ENCODE measurements at regions not wholly inside any gene's neighbourhood (a gene's known extent, or its start where the extent isn't known, plus 50 kb on each side); places are given as distances from the start of the nearest gene placed in this dataset.

DNA sequence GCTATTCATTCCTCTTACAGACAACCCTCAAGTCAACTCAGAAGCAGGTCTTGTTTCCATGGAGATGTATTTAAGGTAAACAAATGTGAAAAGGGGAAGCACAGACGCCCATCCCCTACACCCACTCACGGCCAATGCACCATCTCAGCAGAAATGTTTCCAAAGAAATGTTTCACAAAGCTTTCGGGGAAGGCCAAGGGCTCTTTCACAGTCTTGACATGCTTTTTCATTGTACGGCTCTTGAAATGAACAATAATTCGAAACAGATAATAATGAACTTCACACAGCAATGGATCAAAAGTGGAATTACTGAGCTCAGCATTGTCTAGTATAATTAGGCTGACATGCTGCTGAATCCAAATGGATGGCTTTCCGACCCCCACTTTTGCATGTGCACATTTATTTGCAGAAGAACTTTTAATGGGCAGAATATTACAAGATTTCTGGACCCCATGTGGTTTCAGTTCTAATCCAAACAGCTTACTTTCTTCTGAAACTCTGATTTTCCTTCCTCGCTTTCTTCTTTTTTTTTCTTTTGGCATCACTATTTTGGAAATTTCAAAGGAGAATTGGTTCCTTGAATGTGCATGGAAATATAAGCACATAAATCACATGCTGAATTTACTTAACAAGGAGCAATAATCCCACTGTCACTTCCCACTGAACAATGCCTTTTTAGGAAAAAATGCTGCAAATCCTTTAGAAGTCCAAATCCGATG lies 160.9 kb downstream of the SMIM20 start:
- DNase-seq: no peak

DNA sequence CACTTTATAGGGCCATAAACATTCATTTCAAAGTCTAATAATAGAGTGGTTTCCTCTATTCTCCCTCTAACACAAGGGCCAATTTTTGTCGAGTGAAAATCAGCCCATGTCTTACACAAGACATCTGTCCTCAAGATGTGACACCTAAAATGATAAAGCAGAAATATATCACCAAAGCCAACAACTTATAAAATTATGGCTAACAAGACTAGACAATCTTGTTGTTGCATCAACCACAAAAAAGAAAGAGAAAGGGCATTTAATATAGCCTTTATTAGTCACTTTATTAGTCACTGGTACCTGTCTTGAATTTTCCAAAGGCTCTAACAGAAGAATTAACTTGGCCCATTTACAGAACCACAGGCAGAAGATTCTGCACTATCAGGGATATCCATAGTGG lies 161.6 kb downstream of the SMIM20 start:
- no peak for DNase-seq

DNA sequence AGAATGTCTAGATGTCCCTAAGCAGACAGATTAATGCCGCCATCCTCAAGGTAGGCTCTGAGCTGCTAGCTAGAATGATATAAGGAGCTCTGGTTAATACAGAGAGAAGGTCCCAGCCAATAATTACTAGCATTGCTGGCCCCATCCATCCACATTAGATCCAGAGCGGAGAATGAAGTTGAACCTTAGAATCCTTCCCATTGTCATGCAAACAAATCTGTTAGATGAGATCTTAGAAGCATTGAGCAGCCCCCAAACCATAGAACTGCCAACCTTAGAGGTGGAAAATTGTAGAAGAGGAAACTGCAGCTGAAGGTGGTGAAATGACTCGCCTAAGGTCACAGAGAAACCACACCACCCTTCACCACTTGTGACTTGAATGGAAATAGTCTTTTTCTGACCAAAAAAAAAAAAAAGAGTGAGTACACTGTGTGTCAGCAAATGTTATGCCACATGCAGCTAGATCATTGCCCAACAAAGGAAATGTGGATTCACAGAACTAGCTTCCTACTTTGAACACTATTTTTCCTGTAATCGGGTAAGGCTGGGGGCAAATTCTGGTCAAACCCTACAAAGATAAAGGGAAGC lies 162.1 kb downstream of the SMIM20 start:
- DNase-seq: no peak

DNA sequence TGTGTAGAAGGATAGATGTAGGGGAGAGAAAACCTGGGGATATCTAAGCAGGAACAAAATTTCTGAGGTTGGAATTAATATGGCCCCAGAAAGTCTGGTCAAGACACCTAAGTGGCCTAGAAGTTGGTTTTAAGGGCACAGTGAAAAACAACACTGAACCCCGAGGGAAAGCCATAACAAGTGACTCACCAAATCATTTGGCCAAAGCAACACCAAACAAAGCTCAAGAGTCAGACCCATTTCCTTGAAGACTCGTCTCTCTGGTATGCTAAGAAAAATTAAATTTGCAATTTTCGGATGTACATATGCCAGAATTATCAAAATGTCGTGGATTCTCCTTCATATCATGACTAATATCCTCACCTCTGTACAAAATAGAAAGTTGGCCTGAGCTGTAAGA lies 162.9 kb downstream of the SMIM20 start:
- no peak for DNase-seq

DNA sequence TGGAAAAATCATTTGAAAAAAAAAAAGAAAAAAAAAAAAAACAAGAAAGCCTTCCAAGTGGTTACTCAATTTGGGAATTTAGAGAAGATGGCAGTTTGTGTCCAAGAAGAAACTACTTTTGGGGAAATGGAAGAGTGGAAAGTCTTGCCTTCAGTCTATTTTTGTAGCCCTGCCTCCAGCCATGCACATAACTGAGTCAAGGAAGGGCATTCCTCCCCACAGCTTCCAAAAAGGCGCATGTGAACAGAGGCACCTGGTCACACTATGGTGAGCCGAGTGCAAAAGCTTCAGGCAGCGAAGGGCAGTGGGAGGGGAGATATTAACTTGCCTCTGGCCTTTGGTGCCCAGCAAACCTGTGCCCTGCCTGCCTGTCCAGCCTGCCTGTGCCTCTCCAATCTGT lies 163.7 kb downstream of the SMIM20 start:
- DNase-seq: no peak

DNA sequence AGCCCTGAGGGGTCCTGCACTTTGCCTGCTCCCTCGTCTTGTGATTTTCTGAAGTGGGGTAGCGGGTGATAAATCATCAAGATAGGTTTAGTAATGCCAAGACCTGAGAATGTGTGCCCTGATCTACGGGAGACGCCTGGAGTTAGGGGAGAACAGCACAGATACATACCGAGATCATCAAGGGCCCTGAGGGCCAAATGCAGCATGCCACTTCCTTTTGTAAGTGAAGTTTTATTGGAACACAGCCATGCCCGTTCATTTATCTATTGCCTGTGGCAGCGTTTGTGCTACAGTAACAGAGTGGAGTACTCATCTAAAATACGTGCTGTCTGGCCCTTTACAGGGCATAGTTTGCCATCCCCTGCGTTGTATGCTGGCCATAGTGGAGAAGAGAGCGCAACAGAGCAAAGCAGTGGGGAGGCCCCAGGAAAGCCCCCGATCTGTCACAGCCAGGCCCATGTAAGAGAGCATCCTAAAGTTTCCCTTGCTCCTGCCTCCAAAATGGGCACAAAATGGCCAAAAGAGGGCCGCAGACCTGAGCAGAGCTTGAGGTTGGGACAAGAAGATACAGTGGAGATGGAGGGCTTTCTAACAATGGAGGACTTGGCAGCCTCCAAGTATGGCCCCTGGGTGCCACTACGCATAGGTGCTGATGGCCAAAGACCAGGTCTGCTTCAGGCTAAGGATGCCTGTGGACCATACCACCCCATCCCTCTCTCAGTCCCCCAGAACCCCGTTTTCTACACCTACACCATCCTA lies 167.0 kb downstream of the SMIM20 start:
- no peak for DNase-seq

DNA sequence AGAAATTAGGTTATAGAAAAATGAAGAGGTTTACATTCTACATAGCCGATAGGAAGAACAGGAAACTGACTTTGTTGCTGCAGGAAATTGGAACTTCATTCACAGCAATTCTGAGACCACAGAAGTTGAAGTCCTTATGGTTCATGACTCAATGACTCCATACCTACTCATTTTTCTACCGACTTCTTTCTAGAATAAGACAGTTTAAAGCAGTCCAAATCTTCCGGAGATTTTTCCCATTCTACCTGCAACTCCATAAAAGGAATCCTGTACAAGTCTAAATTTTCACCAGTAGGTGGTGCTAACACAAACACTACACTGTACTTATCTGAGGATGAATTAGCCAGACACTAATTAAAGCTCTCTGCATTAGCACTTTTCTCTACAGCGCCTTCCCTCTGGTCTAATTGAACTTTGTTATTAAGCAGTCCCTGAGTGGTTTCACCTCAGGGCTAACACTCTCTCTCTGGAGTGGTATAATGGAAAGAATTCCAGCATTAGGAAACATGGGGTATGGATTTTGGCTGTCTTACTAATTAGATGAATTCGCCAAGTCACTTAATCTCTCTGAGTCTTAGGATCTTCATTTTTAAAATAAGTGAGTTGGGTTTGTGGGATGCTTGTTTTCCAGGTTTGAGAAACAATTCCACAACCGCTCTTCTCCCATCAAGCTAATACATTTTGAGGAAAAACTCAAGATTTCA lies 167.9 kb downstream of the SMIM20 start:
- peak; percentile 57 to 88 for DNase-seq

DNA sequence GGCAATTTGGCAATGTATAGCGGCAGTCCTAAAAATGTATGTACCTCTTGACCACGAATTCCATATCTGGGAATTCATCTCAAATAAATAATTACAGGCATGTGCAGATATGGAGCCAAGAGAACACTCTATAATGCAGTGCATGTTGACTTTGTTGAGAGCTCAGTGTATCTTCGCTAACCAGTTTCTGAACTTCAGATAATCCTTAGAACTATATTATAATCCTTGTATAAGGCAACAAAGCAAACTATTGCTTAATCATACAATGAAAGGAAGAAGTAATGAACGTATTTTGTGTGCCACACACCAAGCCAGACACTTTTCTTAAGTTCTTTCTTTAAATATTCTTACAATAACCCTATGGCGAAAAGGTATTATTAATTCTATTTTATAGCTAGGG lies 168.5 kb downstream of the SMIM20 start:
- no peak for DNase-seq

DNA sequence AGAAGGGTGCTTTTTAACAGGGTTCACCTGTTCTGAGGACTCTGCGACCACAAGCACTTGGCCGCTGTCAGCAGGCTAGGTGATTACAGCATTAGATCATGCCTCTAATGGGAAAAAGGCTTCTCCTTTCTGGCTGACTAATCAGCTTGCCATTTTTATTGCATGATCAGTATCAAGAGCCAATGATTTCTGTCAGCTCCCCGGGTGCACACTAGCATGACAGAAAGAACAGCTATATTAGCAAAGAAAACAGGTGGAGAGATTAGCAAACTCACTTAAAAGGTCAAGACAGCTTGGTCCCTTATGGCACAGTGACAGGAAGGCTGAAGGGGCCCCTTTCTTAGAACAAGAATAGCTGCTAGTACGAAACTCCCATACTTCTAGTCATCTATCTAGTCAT lies 170.0 kb downstream of the SMIM20 start:
- peak; percentile 68 to 96 for DNase-seq

DNA sequence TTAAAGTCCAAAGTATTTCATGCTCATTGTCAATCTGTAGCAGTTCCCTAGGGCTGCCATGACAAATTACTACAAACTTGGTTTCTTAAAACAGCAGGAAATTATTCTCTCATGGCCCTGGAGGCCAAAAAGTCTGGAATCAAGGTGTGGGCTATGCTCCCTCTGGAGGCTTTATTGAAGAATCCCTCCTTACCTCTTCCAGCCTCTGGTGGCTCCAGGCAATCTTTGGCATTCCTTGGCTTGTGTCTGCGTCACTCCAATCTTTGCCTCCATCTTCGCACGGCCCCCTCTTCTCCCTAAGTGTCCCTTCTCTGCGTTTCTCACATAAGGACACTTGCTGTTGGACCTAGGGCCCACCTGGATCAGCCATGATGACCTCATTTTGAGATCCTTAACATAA lies 170.4 kb downstream of the SMIM20 start:
- no peak for DNase-seq

DNA sequence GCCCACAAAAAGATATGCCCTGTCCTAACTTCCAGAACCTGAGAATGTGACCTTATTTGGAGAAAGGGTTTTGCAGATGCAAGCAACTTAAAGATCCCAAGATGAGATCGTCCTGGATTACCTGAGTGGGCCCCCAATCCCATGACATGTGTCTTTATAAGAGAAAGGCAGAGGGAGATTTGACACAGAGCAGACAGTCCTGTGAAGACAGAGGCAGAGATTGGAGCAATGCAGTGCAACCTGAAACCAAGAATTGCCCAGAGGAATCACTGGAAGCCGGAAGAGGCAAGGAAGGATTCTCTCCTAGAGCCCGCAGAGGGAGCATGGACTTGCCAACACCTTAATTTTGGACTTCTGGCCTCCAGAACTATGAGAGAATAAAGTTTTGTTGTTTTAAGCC lies 171.5 kb downstream of the SMIM20 start:
- DNase-seq: no peak

DNA sequence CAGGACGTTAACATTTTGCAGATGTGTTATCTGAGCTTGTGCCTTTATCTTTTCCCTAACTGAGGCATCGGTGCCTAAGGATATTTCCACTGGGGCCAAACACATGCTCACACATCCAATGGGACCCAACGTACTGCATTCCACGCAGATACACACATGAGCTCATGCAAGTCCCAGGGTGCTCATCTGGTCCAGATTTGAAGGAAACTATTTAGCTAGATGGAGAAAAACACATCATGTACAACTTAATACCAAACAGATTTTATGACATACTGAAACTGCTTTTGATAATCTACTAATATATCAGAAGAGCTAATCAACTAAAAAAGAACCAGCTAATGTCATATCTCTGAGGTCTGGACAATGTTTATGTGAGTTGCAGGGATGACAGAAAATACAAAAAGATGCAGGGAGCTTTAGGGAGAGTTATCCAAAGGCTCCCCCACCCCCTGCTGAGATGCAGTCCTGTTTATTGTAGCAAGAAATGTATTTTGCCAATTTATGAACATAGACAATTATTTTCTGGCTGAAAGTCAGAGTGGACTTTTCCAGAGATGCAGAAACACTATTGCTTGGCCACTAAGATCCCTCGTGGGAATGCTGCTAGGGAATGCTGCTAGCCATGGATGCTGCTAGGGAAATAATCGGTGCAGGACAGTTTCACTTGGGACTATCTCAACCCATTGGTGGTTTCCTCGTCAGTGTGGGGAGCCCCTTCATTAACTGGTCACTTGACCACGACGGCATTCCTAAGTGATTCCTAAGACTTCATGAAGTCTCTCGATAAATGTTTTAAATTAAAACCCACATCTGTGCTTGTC lies 172.8 kb downstream of the SMIM20 start:
- peak in 1 of 2 experiments; percentile 15 for DNase-seq

DNA sequence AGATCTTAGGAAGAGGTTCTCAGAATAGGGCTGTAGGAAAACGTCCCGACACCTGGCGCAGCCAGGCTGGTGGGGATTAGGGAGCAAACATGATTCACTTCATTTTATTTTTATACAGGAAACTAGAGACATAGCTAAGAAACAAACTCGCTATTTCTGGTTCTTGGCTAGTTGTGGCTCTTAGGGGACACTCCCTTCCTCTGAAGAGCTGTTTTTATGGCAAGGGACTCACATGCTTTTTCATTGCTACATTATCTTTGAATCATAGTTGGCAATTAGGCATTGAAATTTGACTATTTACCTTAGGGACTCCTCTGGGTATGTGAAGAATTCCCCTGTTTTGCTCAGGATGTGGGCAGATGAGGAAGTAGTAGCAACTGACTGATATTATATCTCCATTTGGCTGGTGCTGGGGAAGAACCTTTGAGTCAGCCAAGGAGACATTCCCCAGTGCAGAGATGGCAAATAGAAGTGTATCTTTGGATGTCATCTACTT lies 174.5 kb downstream of the SMIM20 start:
- DNase-seq: no peak

DNA sequence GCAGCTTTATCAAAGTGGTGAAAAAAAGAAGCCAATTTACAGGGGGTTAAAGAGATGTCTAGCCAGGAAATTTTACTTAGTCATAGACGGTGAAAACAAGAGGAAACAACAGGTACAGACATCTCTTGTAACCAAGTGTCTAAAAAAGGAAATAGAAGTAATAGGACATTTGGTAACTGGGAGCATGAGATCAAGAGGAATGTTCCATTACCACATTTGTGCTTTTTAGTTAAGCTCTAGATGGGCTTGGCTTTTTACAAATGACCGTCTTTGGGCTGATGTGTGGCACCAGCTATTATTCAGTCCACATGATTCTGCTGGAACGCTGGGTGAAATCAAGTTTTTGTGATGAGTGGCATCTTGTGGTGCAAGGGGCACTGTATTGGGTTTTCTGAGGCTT lies 179.5 kb downstream of the SMIM20 start:
- no peak for DNase-seq

DNA sequence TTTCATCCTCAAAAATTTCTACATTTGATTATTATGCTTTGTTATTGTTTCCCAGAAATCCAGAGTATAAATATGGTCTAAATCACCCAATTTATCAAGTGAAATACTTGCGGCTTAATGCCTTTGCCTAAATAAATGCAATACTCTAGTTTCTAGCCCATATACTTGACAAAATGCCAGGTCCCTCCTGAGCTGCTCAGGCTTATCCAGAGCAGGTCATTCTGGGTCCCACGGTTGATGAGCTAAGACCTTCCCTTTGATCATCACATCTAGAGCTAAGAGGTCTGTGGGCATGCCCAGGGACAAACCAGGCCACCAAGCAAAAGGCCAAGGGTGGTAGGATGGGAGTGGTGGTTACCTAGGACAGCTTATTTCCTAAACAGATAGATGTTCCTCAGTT lies 180.1 kb downstream of the SMIM20 start:
- DNase-seq: no peak

DNA sequence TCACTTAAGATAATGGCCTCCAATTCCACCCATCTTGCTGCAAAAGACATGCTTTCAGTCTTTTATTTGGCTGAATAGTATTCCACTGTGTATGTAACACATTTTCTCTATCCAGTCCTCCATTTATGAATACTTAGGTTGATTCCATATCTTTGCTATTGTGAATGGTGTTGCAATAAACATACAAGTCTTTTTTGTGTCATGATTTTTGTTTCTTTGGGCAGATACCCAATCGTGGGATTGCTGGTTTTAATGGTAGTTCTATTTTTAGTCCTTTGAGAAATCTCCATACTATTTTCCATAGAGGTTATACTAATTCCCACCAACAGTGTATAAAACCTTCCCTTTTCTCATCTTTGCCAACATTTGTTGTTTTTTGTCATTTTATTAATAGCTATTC lies 180.9 kb downstream of the SMIM20 start:
- DNase-seq: no peak

DNA sequence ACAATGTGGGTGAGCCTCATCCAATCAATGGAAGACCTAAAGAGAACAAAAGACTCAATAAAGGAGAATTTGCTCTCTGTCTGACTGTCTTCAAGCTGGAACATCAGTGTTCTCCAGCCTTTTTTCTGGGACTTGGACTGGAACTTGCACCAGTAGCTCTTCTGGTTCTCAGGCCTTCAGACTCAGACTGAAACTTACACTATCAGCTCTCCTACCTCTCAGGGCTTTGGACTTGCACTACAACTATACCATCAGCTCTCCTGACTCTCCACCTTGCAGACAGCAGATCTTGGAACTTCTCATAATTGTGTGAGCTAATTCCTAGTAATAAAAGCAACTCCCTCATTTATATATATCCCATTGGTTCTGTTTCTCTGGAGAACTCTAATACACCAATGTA lies 185.9 kb downstream of the SMIM20 start:
- no peak for DNase-seq

DNA sequence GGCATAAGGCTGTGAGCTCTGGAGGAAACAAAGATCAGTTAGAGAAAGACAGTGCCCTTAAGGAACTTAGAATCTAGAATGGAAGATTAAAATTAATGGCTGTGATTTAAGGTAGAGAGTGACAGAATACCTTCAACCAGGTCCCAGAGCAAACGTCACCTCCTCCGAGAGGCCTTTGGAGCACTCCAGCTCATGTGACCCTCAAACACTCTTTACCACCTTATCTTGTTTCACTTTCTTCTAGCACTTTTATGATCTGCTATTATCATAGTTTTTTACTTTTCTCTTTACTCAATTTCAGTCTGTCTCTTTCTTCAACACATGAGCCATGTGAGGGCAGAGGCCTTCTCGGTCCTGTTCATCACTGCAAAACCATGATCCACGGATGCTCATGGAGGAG lies 187.0 kb downstream of the SMIM20 start:
- DNase-seq: no peak

DNA sequence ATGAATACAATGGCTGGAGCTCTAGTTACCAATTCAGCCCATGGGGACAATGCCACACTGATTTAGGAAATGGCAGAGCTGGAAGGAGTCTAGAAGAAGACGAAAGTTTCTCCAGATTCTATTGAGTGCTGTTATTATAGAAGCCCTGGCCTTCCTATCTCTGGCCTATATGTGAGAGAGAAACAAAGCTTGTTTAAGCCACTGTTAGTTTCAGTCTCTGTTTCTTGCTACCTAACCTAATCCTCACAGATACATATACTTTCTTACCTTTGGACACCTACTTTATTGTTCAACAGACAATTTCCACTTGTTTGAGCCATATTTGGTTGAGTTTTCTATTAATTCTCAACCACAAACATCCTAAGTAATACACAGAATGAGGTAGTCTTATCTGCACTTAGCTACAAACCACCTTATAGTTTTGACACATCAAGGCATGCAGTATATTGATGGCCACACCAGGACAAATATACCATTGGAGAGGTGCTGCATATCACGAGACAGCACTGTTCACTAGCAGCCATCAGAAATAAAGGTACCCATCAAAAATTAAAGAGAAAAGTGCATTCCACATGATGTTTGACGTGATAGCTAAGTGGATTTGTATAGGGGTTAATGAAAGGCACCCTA lies 190.2 kb downstream of the SMIM20 start:
- DNase-seq: no peak

DNA sequence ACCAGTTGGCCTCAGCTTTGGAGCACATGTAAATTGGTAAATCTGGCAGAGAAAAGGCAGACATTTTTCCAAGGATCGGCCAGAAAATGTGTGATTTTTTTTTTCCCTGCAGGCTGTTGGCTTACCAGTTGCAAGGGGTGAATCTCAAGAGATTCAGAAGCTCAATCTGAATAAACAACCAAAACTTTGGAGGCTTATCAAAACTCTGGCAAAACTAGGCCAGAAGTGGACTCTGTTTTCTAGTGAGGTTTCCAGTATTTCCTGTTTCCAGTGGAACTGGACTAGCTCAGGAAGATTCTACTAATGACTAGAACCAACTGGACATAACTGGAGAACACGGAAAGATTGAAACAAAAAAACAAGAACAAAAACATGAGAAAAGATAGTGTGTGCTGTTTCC lies 191.3 kb downstream of the SMIM20 start:
- no peak for DNase-seq

DNA sequence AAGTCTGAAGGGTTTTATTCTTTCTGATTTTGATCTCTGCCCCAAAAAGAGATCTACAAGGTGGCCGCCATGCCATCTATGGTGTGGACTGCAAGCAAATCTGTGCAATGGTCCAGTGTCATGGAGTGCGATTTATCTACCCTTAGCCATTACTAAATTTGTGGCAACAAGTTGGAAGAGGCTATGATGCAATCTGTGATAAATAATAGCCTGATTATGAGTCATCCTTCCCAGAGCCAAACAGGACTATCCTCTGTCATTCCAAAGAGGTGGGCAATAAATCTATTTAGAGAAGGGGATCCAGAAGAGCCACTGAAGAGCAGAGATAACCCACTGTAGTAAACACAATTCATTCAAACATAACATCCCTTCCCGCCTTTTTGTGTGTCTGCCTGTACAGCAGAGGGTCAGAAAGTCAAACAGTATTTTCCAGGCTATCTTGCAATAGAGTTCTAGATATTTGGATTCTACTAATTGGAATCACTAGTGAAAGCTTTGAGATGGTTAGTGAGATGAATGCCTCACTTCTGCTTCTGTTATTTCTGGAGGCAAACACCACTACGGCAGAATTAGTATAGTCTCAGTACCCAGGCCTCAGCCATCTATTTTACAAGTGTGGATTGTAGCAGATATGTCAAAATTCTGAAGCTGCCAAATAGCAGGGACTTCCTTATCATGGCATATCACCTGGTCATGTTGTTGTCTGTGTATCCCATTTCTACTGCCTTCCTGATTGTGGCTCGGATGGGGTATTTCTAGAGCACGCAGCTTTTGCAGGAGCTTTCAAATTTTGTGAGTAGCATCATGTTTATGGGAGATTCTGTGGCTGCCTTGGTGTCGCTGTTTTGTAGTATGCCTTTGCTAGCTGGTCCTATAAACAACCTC lies 192.0 kb downstream of the SMIM20 start:
- no peak for DNase-seq
